ENCODE measurements at regions not wholly inside any gene's neighbourhood (a gene's known extent, or its start where the extent isn't known, plus 50 kb on each side); places are given as distances from the start of the nearest gene placed in this dataset.

DNA sequence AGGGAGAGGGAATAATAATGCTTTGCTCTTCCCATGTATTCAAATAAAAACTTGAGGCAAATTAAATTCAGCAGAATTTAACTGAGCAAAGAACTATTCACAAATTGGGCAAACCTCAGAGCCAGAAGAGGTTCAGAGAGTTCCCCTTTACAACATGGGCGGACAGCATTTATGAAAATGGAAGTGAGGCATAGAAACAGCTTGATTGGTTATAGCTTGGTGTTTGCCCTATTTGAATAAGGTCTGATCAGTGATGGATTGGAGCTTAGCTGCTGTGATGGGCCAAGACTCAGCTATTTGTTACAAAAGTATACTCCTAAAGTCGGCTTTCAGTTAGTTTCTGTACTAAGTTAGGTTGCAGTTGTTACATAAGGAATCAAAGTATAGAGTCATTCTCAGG, 63.0 kb downstream of the TMEM100 start:
- TF ChIP-seq EZH2 (IDR thresholded peaks at IDR 0.05) = no peak
- TF ChIP-seq POLR2AphosphoS5 (IDR thresholded peaks at IDR 0.05; ENCODE audit: borderline replicate concordance, low read depth, low read length) = no peak
- TF ChIP-seq FOXP2 (optimal IDR thresholded peaks at IDR 0.05; ENCODE audit: control extremely low read depth, extremely low read length, insufficient read depth) = no peak
